ENCODE measurements at regions not wholly inside any gene's neighbourhood (a gene's known extent, or its start where the extent isn't known, plus 50 kb on each side); places are given as distances from the start of the nearest gene placed in this dataset.

DNA sequence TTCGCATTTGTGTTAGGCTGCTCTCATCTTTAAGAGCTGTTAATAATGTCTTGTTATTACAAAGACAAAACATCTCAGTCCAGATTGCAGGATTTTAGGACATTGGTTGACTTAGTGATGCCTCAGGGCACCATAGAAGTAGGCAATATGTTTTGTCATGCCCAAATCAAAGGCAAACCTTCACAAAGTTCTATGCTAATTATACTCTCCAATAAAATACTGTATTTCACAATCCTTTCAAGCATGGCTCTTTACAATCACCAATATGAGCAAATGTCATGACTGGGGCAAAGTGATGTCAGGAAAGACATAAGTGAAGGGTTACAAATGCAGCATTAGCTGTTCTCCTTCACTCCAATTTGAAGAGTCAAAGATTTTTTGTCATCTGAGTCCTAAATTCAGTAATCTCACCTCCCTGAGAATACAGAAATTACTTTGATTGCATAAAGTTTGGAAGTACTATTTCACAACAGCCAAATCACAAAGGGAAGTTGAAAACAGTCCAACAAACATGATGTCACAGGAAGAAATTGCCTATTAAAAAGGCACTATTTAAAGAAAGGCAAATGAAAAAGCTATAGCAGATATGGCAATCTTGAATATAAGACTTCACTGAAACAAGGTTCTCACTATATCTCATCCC, 303.2 kb downstream of the PRR16 start:
- no peak for DNase-seq (ENCODE audit: low read depth)
- TF ChIP-seq, protein P1, sequence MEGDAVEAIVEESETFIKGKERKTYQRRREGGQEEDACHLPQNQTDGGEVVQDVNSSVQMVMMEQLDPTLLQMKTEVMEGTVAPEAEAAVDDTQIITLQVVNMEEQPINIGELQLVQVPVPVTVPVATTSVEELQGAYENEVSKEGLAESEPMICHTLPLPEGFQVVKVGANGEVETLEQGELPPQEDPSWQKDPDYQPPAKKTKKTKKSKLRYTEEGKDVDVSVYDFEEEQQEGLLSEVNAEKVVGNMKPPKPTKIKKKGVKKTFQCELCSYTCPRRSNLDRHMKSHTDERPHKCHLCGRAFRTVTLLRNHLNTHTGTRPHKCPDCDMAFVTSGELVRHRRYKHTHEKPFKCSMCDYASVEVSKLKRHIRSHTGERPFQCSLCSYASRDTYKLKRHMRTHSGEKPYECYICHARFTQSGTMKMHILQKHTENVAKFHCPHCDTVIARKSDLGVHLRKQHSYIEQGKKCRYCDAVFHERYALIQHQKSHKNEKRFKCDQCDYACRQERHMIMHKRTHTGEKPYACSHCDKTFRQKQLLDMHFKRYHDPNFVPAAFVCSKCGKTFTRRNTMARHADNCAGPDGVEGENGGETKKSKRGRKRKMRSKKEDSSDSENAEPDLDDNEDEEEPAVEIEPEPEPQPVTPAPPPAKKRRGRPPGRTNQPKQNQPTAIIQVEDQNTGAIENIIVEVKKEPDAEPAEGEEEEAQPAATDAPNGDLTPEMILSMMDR (conservative IDR thresholded peaks at IDR 0.05; ENCODE audit: low read depth, low read length) = no peak
- no peak overlapping the region for H3K4me3 ChIP-seq (ENCODE audit: low read length)

DNA sequence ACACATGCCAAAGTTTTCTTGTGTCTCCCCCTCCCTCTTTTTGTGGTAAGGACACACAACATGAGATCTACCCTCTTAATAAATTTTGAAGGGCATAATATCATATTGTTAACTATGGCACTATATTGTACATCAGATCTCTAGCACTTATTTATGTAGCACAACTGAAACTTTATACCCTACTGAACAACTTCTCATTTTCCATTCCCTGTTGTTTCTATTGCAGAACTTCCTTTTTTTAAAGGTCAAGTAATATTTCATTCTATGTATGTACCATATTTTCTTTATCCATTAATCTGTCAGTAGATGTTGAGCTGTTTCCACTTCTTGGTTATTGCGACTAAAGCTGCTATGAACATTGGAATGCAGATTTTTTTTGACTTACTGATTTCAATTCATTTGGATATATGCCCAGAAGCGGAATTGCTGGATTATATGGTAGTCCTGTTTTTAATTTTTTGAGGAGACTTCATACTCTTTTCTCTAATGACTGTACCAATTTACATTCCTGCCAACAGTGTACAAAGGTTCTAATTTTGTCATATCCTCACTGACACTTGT, 305.3 kb downstream of the PRR16 start:
- H3K4me3 ChIP-seq (ENCODE audit: low read length) = no peak overlapping the region
- DNase-seq (ENCODE audit: low read depth) = peak; percentile 52
- TF ChIP-seq, protein P1 (conservative IDR thresholded peaks at IDR 0.05; ENCODE audit: low read depth, low read length) = no peak

DNA sequence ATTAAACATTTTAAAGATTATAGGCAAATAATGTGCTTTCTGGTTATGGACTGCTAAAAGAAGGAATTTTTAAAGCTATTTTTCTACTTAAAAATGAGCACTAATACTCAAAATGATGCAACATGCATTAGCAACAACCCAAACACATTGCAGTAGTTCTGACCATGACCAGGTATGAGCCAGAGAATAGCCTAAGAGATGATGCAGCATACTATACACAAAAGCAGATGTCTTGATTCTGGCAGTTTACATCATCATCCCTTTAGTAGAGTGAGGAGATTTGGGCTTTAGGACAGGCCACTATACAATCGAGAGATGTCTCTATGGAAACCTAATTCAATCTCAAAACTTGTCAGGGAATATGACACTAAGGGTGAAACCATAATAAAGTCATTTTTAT, 307.1 kb downstream of the PRR16 start:
- DNase-seq (ENCODE audit: low read depth) = no peak
- TF ChIP-seq, protein P1 (conservative IDR thresholded peaks at IDR 0.05; ENCODE audit: low read depth, low read length) = no peak
- no peak overlapping the region for H3K4me3 ChIP-seq (ENCODE audit: low read length)

DNA sequence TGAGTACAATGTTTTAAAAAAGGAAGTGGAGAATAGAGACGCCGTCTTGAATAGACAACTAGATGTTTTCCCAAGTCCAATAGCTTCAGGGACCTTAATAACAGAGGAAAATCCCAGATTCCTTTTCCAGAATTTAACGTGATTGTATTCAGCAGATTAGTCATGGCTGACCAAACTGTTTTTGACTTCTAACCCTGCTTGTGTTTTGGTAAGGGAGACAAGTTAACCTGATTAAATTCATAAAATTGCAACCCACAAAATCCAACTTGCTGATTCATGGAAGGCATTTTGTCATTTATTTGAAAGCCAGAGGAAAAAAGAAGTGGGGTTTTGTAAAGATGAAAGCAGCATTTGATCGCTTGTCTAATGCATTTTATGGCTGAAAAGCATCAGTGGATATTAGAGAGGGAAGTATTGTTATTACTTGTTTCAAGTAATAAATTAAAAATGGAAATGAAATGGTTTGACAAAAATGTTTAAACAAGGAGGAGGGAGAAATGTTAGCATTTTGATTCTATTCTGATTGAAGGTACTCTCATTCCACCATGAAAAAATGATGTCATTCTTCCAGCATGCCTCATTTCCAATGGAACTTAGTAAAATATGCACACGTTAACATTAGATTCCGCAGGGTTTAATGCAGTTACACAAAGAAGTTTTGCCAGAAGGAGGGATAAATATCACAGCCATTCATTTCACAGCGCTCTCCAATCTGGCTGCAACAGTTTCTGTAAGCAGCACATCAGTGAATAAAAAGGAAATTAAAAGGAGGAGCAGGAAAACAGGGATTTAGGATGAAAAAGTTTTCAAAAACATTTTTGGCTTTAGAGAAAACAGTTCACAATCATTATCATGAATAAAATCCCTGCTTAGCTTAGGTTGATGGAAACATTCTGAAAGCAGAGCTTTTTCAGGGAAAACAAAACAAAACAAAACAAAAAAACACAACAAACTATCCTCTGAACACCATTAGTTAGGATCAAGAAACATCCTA, 314.7 kb downstream of the PRR16 start:
- peak; percentile 55 for DNase-seq (ENCODE audit: low read depth)
- no peak overlapping the region for H3K4me3 ChIP-seq (ENCODE audit: low read length)
- TF ChIP-seq, protein P1 (conservative IDR thresholded peaks at IDR 0.05; ENCODE audit: low read depth, low read length) = no peak

DNA sequence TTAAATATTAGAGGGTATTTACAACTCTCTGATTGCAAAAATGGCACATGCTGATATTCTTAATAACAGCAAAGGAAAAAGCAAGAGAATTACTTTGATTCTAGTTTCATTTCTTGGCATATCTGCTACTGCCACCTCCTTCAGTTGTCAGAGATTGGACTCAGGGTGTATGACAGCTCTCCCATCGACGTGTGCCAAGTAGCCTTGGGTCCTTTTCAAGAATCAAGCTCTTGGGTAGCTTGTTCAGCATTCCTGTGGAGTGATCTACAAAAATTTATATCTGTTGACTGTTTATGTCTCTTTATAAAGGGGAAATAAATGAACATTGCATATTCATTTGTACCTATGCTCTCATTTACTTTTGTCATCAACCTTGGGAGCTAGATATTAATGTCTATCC, 315.6 kb downstream of the PRR16 start:
- DNase-seq (ENCODE audit: low read depth) = no peak
- no peak overlapping the region for H3K4me3 ChIP-seq (ENCODE audit: low read length)
- TF ChIP-seq, protein P1 (conservative IDR thresholded peaks at IDR 0.05; ENCODE audit: low read depth, low read length) = no peak

DNA sequence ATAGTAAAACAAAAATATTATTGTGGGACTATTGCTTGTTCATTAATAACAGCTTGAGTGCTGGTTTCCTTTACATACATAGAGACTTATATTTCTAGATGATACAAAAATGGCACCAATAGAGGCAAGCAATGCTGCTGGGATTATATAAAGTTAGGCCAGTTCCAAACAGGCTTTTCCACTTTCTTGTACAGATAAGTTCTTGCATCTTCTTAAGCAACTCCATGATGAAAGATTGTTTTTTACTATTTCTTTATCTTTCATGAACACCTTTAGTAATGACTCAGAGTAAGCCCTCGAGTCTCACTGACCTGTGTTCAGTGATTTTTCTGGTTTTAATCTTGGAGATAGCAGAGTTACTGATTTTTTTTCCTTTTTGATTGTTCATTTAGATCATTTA, 324.4 kb downstream of the PRR16 start:
- no peak overlapping the region for H3K4me3 ChIP-seq (ENCODE audit: low read length)
- TF ChIP-seq, protein P1 (conservative IDR thresholded peaks at IDR 0.05; ENCODE audit: low read depth, low read length) = no peak
- DNase-seq (ENCODE audit: low read depth) = no peak
